GM12878 (cell line): ENCODE measurements at regions not wholly inside any gene's neighbourhood (a gene's known extent, or its start where the extent isn't known, plus 50 kb on each side); places are given as distances from the start of the nearest gene placed in this dataset.

ENCODE experiments used
- ATAC-seq: fragments of 200-7000 bp; cut with Tn5 transposase; 3 replicates; pipeline ENCODE4 v1.9.1; 2020; ENCODE audit warnings: mild to moderate bottlenecking, moderate library complexity
- BruUV-seq: library from RNA; stranded (reverse); fragments of 400-500 nt; replicated peaks from 2 replicates; lab custom pipeline; 2021; lab: Mats Ljungman, UMichigan
- CTCF ChIA-PET: fragments of 300-600 bp; sonication (Branson Sonifier 250); formaldehyde crosslinking; extraction: SDS; loops from one replicate; lab custom pipeline; 2021; ENCODE audit warnings: inconsistent platforms; lab: Yijun Ruan, JAX
- POLR2A ChIA-PET: fragments of 350-600 bp; formaldehyde crosslinking; extraction: SDS; loops from one replicate; lab custom pipeline; 2021; ENCODE audit warnings: inconsistent platforms; lab: Charles Lee
- RAD21 ChIA-PET: fragments of 300-600 bp; sonication (Branson Sonifier 250); formaldehyde crosslinking; loops from one replicate; lab custom pipeline; 2023; ENCODE audit warnings: antibody characterized with exemption; ENCODE audit not compliant: unreplicated experiment; lab: Charles Lee
- SMC1A ChIA-PET: fragments of 300-600 bp; sonication (Branson Sonifier 250); formaldehyde crosslinking; loops from one replicate; lab custom pipeline; 2023; ENCODE audit not compliant: unreplicated experiment, uncharacterized antibody; lab: Charles Lee
- DNase-seq: peaks from one replicate; pipeline ENCODE4 v3.0.0-alpha.2; 2011; ENCODE audit warnings: low read depth, low spot score
- FAIRE-seq: peaks from 3 replicates; lab custom pipeline; 2011; peaks lifted over from hg19 to GRCh38; lab: Jason Lieb, UNC
- H2AFZ ChIP-seq: 2 replicates; pipeline ENCODE4 v1.6.0; 2011; ENCODE audit warnings: low read depth, low read length, control low read depth; ENCODE audit not compliant: control insufficient read depth
- H3K27ac ChIP-seq: 2 replicates; pipeline ENCODE4 v1.5.1; 2011; ENCODE audit warnings: control low read depth; ENCODE audit not compliant: control insufficient read depth, insufficient read depth
- H3K27me3 ChIP-seq, 2 experiments: replicated peaks in 1 of 2; 2 replicates each; pipeline versions ENCODE4 v1.6.0 to v1.6.1; 2011; ENCODE audit warnings: low read length in 1 of 2; ENCODE audit not compliant: control insufficient read depth in 2 of 2, insufficient read depth in 2 of 2
- H3K36me3 ChIP-seq, 2 experiments: 2 replicates each; pipeline ENCODE4 v1.5.1; 2011; ENCODE audit warnings: low read length in 1 of 2; ENCODE audit not compliant: control insufficient read depth in 2 of 2, insufficient read depth in 2 of 2
- H3K4me1 ChIP-seq: 2 replicates; pipeline ENCODE4 v1.6.1; 2011; ENCODE audit warnings: mild to moderate bottlenecking, low read length, moderate library complexity, mixed read lengths; ENCODE audit not compliant: control insufficient read depth, insufficient read depth
- H3K4me2 ChIP-seq: 2 replicates; pipeline ENCODE4 v1.6.0; 2011; ENCODE audit warnings: control low read depth; ENCODE audit not compliant: control insufficient read depth, insufficient read depth
- H3K4me3 ChIP-seq: fragments of 200-600 bp; sonication (generic); 2 replicates; pipeline ENCODE4 v1.5.1; 2016
- H3K79me2 ChIP-seq: 2 replicates; pipeline ENCODE4 v1.6.0; 2011; ENCODE audit warnings: low read length; ENCODE audit not compliant: control insufficient read depth, insufficient read depth
- H3K9ac ChIP-seq: 2 replicates; pipeline ENCODE4 v1.8.0; 2011; ENCODE audit warnings: low read length, control low read depth, mixed read lengths; ENCODE audit not compliant: control insufficient read depth, insufficient read depth
- H3K9me3 ChIP-seq: replicated peaks from 3 replicates; pipeline ENCODE4 v1.5.1; 2011; ENCODE audit warnings: mild to moderate bottlenecking, low read length; ENCODE audit not compliant: control insufficient read depth, insufficient read depth
- H4K20me1 ChIP-seq: 2 replicates; pipeline ENCODE4 v1.6.0; 2011; ENCODE audit not compliant: control insufficient read depth, insufficient read depth
- FOXK2 ChIP-seq: fragments of 450-650 bp; IDR thresholded peaks from 2 replicates; pipeline ENCODE4 v1.6.1; 2017; ENCODE audit warnings: mild to moderate bottlenecking, moderate library complexity
- NR2F1 ChIP-seq: fragments of 450-650 bp; conservative IDR thresholded peaks from 2 replicates; pipeline ENCODE4 v1.6.1; 2017; ENCODE audit warnings: mild to moderate bottlenecking
- PML ChIP-seq: IDR thresholded peaks from 2 replicates; pipeline ENCODE4 v1.6.1; 2012; ENCODE audit warnings: low read length, inconsistent platforms
- SREBF1 ChIP-seq: IDR thresholded peaks from 2 replicates; pipeline ENCODE4 v1.6.1; 2012; ENCODE audit warnings: mild to moderate bottlenecking, low read length
- SREBF2 ChIP-seq: IDR thresholded peaks from 2 replicates; pipeline ENCODE4 v1.6.1; 2012; ENCODE audit warnings: mild to moderate bottlenecking, low read length
- TARDBP ChIP-seq: IDR thresholded peaks from 2 replicates; pipeline ENCODE4 v1.6.1; 2016; ENCODE audit warnings: borderline replicate concordance
- ZNF622 ChIP-seq: fragments of 450-650 bp; IDR thresholded peaks from 2 replicates; pipeline ENCODE4 v1.6.1; 2017; ENCODE audit warnings: mild to moderate bottlenecking, inconsistent platforms
- ZSCAN29 ChIP-seq: fragments of 450-650 bp; IDR thresholded peaks from 2 replicates; pipeline ENCODE4 v1.6.1; 2017; ENCODE audit warnings: mild to moderate bottlenecking, moderate library complexity
- WGBS: methylation state at CpG from one replicate; pipeline ENCODE4 v1.1.6; 2016; ENCODE audit warnings: low lambda C conversion rate; ENCODE audit not compliant: insufficient replicate concordance, insufficient coverage; ENCODE audit errors: missing lambda C conversion rate; 5-methylcytosine and 5-hydroxymethylcytosine counted together
- in situ Hi-C: fragments of 300-500 bp; cut with MboI; formaldehyde crosslinking; loops from 9 replicates; pipeline ENCODE4 v1.14.3; 2018; ENCODE audit warnings: mixed read lengths
- intact Hi-C: fragments of 100-400 bp; cut with micrococcal nuclease; formaldehyde crosslinking; loops from one replicate; pipeline ENCODE4 v1.14.2; 2022; ENCODE audit not compliant: unreplicated experiment
- TF ChIP-seq, protein P1 (sequence below): fragments of 450-650 bp; IDR thresholded peaks from 2 replicates; pipeline ENCODE4 v1.6.1; 2017; ENCODE audit warnings: mild to moderate bottlenecking, moderate library complexity
- TF ChIP-seq, protein P2 (sequence below): fragments of 450-650 bp; IDR thresholded peaks from 2 replicates; pipeline ENCODE4 v1.6.1; 2017; ENCODE audit warnings: mild to moderate bottlenecking
- TF ChIP-seq, protein P3 (sequence below): fragments of 450-650 bp; IDR thresholded peaks from 2 replicates; pipeline ENCODE4 v1.6.1; 2017; ENCODE audit warnings: mild to moderate bottlenecking, low read depth, inconsistent platforms; ENCODE audit not compliant: poor library complexity, severe bottlenecking

DNA sequence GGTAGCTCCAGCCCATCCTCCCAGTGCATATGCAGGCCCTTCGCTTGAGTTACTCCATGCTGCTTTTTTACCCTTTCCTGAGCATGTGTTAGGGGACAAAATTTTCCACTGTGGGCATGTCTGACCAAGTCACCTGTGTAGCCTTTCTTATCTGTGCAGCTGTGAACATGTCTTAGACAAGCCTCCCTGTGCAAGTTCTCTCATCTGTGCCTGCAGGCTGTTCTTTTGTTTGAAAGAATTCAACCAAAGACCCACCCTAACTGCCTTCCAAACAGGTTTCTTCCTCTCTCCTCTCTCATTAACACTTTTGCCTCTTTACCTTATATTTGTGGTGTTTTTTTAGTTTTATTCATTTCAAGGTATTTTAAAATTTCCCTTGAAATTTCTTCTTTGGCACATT lies 53.2 kb upstream of the SPIN4 start (continued):
- TF ChIP-seq, protein P1, sequence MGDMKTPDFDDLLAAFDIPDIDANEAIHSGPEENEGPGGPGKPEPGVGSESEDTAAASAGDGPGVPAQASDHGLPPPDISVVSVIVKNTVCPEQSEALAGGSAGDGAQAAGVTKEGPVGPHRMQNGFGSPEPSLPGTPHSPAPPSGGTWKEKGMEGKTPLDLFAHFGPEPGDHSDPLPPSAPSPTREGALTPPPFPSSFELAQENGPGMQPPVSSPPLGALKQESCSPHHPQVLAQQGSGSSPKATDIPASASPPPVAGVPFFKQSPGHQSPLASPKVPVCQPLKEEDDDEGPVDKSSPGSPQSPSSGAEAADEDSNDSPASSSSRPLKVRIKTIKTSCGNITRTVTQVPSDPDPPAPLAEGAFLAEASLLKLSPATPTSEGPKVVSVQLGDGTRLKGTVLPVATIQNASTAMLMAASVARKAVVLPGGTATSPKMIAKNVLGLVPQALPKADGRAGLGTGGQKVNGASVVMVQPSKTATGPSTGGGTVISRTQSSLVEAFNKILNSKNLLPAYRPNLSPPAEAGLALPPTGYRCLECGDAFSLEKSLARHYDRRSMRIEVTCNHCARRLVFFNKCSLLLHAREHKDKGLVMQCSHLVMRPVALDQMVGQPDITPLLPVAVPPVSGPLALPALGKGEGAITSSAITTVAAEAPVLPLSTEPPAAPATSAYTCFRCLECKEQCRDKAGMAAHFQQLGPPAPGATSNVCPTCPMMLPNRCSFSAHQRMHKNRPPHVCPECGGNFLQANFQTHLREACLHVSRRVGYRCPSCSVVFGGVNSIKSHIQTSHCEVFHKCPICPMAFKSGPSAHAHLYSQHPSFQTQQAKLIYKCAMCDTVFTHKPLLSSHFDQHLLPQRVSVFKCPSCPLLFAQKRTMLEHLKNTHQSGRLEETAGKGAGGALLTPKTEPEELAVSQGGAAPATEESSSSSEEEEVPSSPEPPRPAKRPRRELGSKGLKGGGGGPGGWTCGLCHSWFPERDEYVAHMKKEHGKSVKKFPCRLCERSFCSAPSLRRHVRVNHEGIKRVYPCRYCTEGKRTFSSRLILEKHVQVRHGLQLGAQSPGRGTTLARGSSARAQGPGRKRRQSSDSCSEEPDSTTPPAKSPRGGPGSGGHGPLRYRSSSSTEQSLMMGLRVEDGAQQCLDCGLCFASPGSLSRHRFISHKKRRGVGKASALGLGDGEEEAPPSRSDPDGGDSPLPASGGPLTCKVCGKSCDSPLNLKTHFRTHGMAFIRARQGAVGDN: no peak
- TF ChIP-seq TARDBP (no peak), NR2F1 (no peak), PML (no peak)
- TF ChIP-seq, protein P2, sequence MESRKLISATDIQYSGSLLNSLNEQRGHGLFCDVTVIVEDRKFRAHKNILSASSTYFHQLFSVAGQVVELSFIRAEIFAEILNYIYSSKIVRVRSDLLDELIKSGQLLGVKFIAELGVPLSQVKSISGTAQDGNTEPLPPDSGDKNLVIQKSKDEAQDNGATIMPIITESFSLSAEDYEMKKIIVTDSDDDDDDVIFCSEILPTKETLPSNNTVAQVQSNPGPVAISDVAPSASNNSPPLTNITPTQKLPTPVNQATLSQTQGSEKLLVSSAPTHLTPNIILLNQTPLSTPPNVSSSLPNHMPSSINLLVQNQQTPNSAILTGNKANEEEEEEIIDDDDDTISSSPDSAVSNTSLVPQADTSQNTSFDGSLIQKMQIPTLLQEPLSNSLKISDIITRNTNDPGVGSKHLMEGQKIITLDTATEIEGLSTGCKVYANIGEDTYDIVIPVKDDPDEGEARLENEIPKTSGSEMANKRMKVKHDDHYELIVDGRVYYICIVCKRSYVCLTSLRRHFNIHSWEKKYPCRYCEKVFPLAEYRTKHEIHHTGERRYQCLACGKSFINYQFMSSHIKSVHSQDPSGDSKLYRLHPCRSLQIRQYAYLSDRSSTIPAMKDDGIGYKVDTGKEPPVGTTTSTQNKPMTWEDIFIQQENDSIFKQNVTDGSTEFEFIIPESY: no peak
- TF ChIP-seq, all 136 proteins: peak for 0

DNA sequence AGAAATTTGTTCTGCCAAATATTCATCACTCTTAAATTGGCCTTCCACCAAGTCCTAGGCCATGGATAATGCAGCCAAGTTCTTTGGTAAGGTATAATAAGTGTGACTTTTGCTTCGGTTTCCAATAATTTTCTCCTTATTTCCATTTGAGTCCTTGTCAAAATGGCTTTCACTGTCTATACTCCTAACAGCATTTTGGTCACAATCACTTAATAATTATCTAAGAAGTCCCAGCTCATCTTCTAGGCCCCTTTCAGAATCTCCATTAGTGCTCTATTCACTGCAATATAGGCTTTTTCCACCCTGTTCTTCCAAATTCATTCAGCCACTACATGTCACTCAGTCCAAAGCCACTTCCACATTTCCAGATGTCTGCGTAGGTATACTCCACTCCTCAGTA lies 51.0 kb upstream of the SPIN4 start:
- Histone ChIP-seq H3K9ac (no peak overlapping the region), H3K79me2 (no peaks in the 10 kb centered on the region), H3K4me3 (no peak overlapping the region), H3K4me2 (no peak overlapping the region), H3K27ac (no peak overlapping the region), H3K4me1 (no peaks in the 10 kb centered on the region), H3K9me3 (no peaks in the 10 kb centered on the region; the same call in 2 of the 3 replicates)
- no TSS peak for BruUV-seq
- ATAC-seq (no peak), DNase-seq (no peak), FAIRE-seq (no peak)
- SMC1A ChIA-PET: no interaction called here
- in situ Hi-C loops: no loop called here
- CTCF ChIA-PET: no interaction called here
- RAD21 ChIA-PET: no interaction called here
- TF ChIP-seq ZNF622: no peak
- TF ChIP-seq, protein P3, sequence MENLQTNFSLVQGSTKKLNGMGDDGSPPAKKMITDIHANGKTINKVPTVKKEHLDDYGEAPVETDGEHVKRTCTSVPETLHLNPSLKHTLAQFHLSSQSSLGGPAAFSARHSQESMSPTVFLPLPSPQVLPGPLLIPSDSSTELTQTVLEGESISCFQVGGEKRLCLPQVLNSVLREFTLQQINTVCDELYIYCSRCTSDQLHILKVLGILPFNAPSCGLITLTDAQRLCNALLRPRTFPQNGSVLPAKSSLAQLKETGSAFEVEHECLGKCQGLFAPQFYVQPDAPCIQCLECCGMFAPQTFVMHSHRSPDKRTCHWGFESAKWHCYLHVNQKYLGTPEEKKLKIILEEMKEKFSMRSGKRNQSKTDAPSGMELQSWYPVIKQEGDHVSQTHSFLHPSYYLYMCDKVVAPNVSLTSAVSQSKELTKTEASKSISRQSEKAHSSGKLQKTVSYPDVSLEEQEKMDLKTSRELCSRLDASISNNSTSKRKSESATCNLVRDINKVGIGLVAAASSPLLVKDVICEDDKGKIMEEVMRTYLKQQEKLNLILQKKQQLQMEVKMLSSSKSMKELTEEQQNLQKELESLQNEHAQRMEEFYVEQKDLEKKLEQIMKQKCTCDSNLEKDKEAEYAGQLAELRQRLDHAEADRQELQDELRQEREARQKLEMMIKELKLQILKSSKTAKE: no peak
- TF ChIP-seq ZSCAN29: no peak
- TF ChIP-seq SREBF2: no peak
- TF ChIP-seq FOXK2: no peak
- no peak for TF ChIP-seq SREBF1
- TF ChIP-seq, all 136 proteins: peak for 0
- Histone ChIP-seq H4K20me1 (no peaks in the 10 kb centered on the region), H2AFZ (no peak overlapping the region), H3K36me3 (no peaks in the 10 kb centered on the region), H3K27me3 (no peaks in the 10 kb centered on the region)
- POLR2A ChIA-PET: no interaction called here
- intact Hi-C loops: no loop called here
- WGBS: 0% methylated on average over 2 of the region's 2 CpGs
